ENCODE measurements at regions not wholly inside any gene's neighbourhood (a gene's known extent, or its start where the extent isn't known, plus 50 kb on each side); places are given as distances from the start of the nearest gene placed in this dataset.
A peak's percentile ranks its signal among the peaks of the same experiment; 100 is the strongest.

DNA sequence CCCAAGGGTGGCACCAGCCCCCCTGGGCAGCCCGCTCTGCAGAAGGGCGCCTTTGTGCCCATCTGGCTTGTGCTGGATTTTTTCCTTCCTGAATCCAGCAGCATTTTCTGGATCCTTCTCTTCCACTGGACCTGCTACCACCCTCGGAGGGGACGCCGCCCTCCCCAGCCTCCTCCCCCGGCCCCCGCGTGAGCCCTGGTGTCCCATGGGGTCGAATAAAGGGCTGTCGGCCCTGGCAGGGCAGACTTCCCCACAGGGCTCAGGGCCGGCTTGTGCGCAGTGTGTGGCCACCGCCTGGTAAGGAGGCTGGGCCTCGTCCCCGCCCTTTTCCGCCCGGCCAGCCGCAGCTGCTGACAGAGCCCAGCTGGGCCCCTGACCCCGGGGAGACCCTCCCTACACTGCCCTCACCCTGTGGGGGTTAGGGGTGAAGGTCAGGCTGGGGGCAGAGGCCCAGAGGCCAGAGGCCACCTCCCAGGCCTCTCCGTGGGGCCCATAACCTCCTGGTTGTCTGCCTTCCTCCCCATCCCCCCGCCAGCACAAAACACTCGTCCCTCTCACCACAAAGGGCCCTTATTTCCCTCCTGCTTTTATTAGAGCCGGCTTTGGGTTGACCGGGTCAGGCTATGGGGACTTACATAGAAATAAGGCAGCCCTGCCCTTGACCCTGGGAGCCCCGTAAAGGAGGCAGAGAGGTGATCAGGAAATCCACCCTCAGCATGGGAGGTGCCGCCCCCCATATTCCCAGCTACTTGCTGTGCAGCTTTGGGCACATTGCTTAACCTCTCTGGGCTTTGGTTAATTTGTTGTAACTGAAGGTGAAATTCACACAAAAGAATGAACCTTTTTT, 179.3 kb upstream of the CIBAR2 start (continued):
- peak; percentile 87; the same call in 1 of the 2 replicates for TF ChIP-seq SOX13 (IDR thresholded peaks at IDR 0.05)
- TF ChIP-seq SOX13 (CRISPR knock-in tag; conservative IDR thresholded peaks at IDR 0.05 in 1 of 2, IDR thresholded peaks at IDR 0.05 in 1 of 2) = peak; percentile 82 to 98; a peak in 3 of 4 replicates
- TF ChIP-seq PHB2 (IDR thresholded peaks at IDR 0.05; ENCODE audit: partially characterized antibody) = no peak
- peak; percentile 20; the same call in 1 of the 2 replicates for TF ChIP-seq CHCHD3 (CRISPR knock-in tag; IDR thresholded peaks at IDR 0.05)
- 0 out of 2 replicates have a peak, but pooled peaks have one; percentile 55 for TF ChIP-seq ZNF672 (CRISPR knock-in tag; IDR thresholded peaks at IDR 0.05)
- TF ChIP-seq, protein P1, sequence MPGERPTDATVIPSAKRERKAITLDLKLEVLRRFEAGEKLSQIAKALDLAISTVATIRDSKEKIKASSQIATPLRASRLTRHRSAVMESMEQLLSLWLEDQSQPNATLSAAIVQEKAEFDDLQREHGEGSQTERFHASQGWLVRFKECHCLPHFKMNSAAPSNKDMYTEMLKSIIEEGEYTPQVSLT (CRISPR knock-in tag; IDR thresholded peaks at IDR 0.05; ENCODE audit: borderline replicate concordance, low read depth) = no peak
- peak; percentile 94 for TF ChIP-seq ZNF235 (CRISPR knock-in tag; IDR thresholded peaks at IDR 0.05; ENCODE audit: borderline replicate concordance)
- TF ChIP-seq CAMTA2 (CRISPR knock-in tag; IDR thresholded peaks at IDR 0.05; ENCODE audit: borderline replicate concordance) = peak; percentile 78; the same call in 1 of the 2 replicates
- no peak for TF ChIP-seq ZNF207 (IDR thresholded peaks at IDR 0.05; ENCODE audit: borderline replicate concordance)
- TF ChIP-seq, protein P2, sequence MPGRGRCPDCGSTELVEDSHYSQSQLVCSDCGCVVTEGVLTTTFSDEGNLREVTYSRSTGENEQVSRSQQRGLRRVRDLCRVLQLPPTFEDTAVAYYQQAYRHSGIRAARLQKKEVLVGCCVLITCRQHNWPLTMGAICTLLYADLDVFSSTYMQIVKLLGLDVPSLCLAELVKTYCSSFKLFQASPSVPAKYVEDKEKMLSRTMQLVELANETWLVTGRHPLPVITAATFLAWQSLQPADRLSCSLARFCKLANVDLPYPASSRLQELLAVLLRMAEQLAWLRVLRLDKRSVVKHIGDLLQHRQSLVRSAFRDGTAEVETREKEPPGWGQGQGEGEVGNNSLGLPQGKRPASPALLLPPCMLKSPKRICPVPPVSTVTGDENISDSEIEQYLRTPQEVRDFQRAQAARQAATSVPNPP (CRISPR knock-in tag; IDR thresholded peaks at IDR 0.05) = peak; percentile 98
- TF ChIP-seq KAT2B (IDR thresholded peaks at IDR 0.05; ENCODE audit: borderline replicate concordance, low read depth, low read length) = no peak
- TF ChIP-seq ESRRA (CRISPR knock-in tag; IDR thresholded peaks at IDR 0.05; ENCODE audit: low read depth) = peak; percentile 100
- TF ChIP-seq ZNF678 (CRISPR knock-in tag; IDR thresholded peaks at IDR 0.05) = no peak; the same call in 1 of the 2 replicates
- TF ChIP-seq, protein P3, sequence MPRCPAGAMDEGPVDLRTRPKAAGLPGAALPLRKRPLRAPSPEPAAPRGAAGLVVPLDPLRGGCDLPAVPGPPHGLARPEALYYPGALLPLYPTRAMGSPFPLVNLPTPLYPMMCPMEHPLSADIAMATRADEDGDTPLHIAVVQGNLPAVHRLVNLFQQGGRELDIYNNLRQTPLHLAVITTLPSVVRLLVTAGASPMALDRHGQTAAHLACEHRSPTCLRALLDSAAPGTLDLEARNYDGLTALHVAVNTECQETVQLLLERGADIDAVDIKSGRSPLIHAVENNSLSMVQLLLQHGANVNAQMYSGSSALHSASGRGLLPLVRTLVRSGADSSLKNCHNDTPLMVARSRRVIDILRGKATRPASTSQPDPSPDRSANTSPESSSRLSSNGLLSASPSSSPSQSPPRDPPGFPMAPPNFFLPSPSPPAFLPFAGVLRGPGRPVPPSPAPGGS (CRISPR knock-in tag; IDR thresholded peaks at IDR 0.05) = peak; percentile 98
- peak; percentile 70 for TF ChIP-seq RAD21 (CRISPR knock-in tag; IDR thresholded peaks at IDR 0.05)
- 0 out of 2 replicates have a peak, but pooled peaks have one; percentile 17 for TF ChIP-seq ZNF550 (CRISPR knock-in tag; IDR thresholded peaks at IDR 0.05; ENCODE audit: borderline replicate concordance)
- TF ChIP-seq, protein P4, sequence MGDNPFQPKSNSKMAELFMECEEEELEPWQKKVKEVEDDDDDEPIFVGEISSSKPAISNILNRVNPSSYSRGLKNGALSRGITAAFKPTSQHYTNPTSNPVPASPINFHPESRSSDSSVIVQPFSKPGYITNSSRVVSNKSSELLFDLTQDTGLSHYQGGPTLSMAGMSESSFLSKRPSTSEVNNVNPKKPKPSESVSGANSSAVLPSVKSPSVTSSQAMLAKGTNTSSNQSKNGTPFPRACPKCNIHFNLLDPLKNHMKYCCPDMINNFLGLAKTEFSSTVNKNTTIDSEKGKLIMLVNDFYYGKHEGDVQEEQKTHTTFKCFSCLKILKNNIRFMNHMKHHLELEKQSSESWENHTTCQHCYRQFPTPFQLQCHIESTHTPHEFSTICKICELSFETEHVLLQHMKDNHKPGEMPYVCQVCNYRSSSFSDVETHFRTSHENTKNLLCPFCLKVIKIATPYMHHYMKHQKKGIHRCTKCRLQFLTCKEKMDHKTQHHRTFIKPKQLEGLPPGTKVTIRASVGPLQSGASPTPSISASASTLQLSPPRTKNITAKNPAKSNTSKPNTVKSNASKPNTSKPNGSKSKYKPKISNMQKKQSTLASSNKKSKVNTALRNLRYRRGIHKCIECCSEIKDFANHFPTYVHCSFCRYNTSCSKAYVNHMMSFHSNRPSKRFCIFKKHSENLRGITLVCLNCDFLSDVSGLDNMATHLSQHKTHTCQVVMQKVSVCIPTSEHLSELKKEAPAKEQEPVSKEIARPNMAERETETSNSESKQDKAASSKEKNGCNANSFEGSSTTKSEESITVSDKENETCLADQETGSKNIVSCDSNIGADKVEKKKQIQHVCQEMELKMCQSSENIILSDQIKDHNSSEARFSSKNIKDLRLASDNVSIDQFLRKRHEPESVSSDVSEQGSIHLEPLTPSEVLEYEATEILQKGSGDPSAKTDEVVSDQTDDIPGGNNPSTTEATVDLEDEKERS (CRISPR knock-in tag; IDR thresholded peaks at IDR 0.05) = peak; percentile 99
- TF ChIP-seq AHR (CRISPR knock-in tag; IDR thresholded peaks at IDR 0.05) = peak; percentile 65; the same call in 1 of the 2 replicates
- TF ChIP-seq NR3C1 (CRISPR knock-in tag; IDR thresholded peaks at IDR 0.05) = no peak
